Fibroblast of the aortic adventitia (primary cell): ENCODE measurements at regions not wholly inside any gene's neighbourhood (a gene's known extent, or its start where the extent isn't known, plus 50 kb on each side); places are given as distances from the start of the nearest gene placed in this dataset.
"Not testable (repeated sequence)": the region's sequence is repeated elsewhere in the genome, so short reads cannot be mapped to it uniquely, and the experiment has no call there.

Source experiments
- DNase-seq: peaks from one replicate; pipeline ENCODE4 v3.0.0-alpha.2; 2010; ENCODE audit warnings: low read depth
- H3K4me3 ChIP-seq: 2 replicates; pipeline ENCODE4 v1.5.1; 2011; ENCODE audit warnings: low read depth, mild to moderate bottlenecking, control low read depth, low read length, moderate library complexity
- TF ChIP-seq, protein P1 (sequence below): IDR thresholded peaks from 2 replicates; pipeline ENCODE4 v1.5.1; 2011; ENCODE audit warnings: mild to moderate bottlenecking, low read length, control low read depth, inconsistent platforms; ENCODE audit not compliant: insufficient read depth

DNA sequence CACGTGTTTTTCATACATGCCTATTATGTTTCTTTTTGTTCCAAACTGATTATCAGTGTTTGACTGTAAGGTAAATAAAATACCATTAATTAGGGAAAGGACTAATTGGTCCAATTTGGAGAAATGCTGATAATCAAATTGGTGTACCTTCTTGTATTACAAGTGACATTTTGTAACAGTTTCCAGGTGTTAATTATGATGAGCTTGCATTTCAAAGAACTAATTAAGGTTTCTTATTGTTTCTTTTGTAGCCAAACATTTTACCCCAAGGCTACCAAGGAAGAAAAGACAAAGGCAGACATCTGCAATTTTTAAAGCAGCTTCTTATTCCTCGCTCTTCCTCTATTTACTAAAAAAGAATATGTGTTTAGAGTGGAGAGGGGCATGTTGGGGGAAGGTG, 88.7 kb upstream of the GRIK1 start:
- no peak for DNase-seq
- H3K4me3 ChIP-seq: no peak overlapping the region
- TF ChIP-seq, protein P1, sequence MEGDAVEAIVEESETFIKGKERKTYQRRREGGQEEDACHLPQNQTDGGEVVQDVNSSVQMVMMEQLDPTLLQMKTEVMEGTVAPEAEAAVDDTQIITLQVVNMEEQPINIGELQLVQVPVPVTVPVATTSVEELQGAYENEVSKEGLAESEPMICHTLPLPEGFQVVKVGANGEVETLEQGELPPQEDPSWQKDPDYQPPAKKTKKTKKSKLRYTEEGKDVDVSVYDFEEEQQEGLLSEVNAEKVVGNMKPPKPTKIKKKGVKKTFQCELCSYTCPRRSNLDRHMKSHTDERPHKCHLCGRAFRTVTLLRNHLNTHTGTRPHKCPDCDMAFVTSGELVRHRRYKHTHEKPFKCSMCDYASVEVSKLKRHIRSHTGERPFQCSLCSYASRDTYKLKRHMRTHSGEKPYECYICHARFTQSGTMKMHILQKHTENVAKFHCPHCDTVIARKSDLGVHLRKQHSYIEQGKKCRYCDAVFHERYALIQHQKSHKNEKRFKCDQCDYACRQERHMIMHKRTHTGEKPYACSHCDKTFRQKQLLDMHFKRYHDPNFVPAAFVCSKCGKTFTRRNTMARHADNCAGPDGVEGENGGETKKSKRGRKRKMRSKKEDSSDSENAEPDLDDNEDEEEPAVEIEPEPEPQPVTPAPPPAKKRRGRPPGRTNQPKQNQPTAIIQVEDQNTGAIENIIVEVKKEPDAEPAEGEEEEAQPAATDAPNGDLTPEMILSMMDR: no peak

DNA sequence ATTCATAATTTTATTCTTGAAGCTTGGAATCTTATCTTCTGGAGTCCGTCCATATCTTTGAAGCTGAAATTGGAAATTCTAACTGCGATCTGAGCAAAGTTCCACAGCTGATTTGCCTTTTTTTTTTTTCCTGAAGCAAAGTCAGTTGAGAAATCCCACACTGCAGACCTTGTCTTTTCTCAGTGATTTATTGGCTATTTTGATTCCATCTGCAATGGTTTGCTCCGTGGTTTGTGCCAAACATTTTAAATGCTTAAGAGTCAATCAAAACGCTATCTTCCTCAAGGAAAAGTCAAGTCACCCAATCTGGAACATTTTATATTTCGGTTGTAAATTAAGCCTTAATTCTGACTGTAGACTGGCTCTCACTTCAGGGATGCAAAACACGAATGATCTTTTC, 88.2 kb upstream of the GRIK1 start:
- no peak for DNase-seq
- TF ChIP-seq, protein P1: no peak
- H3K4me3 ChIP-seq: no peak overlapping the region

DNA sequence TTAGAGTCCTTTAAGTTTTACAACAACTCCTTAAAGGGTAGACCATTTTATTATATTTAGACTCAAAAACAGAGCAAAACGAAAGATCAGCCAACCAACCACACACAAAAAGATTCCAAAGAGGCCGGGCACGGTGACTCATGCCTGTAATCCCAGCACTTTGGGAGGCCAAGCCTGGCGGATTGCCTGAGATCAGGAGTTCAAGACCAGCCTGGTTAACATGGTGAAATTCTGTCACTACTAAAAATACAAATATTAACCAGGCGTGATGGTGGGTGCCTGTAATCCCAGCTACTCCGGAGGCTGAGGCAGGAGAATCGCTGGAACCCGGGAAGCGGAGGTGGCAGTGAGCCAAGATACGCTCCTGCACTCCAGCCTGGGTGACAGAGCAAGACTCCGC, 83.3 kb upstream of the GRIK1 start:
- not testable (repeated sequence) for DNase-seq, H3K4me3 ChIP-seq

DNA sequence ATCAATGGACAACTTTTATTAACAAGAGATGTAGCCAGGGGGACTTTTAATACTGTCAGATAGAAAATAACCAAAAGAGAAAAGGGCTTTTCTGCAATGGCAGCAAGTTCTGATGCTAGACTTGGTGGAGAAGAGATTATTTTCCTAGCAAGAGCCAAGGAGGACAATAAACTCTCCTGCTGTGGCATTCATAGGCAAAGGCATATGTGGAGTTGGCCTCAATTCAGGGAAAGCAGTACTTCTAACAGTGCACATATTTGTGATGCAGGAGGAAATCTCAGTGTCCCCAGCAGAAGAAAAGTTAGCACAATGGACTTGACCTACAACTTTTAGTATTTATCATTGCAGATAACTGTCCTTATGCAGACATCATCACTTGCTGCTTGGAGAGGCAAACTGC, 75.1 kb upstream of the GRIK1 start:
- DNase-seq: no peak
- TF ChIP-seq, protein P1: no peak
- H3K4me3 ChIP-seq: no peak overlapping the region

DNA sequence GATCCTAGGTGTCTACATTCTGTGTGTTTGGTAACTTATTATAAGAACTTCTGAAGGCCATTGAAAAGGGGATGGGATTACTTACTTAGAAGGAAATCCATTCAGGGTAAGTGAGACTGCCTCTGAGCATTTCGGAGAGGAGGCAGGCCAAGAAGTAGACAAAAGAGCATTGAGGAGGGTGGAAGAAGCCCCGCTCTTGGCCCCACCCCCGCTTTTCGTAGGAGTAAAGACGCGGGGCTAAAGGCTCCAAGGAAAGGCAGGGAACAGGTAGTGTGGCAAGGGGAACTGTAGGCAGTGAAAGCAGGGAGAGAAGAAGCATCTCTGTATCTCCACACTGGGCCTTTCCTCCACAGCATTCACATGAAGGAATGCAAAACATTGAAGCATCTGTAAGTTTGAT, 51.8 kb upstream of the GRIK1 start:
- H3K4me3 ChIP-seq: no peak overlapping the region
- TF ChIP-seq, protein P1: no peak
- DNase-seq: no peak

DNA sequence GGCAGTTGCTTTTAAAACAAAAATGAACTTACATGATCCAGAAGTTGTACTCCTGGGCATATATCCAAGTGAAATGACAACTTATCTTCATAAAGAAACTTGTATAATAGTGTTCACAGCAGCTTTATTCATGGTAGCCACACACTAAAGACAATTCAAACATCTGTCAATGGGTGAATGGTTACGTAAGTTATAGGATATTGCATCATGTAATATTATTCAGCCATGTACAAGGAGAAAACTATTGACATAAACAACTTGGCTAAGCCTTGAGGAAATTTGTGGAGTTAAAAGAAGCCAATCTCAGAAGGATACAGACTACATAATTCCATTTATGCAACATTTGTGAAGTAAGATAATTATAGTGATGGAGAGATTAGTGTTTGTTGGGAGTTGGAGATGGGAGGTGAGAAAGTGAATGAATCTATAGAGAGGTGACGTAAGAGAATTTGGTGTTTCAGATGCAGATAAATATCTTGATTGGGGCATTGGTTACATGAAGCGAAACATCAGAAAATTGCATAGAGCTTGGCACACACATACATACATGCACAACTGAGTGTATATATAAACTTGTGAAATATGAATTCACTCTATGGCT, 49.9 kb upstream of the GRIK1 start:
- TF ChIP-seq, protein P1: no peak
- DNase-seq: no peak
- H3K4me3 ChIP-seq: no peak overlapping the region
